HG03520 (cell line): ENCODE measurements at regions not wholly inside any gene's neighbourhood (a gene's known extent, or its start where the extent isn't known, plus 50 kb on each side); places are given as distances from the start of the nearest gene placed in this dataset.
"Not testable (repeated sequence)": the region's sequence is repeated elsewhere in the genome, so short reads cannot be mapped to it uniquely, and the experiment has no call there.

Source experiments
- ATAC-seq: cut with Tn5 transposase; IDR thresholded peaks from one replicate; pipeline ENCODE4 v1.9.1; 2021; ENCODE audit warnings: mild to moderate bottlenecking, moderate library complexity; ENCODE audit not compliant: unreplicated experiment

- no peak for ATAC-seq
Measured at GRCh38 chr2:189231719-189232323, 52.3 kb upstream of the COL5A2 start.

GRCh38 chr2:189232759-189233406 lies 53.3 kb upstream of the COL5A2 start:
- peak; percentile 87 for ATAC-seq

GRCh38 chr2:189233527-189233926 lies 54.0 kb upstream of the COL5A2 start:
- no peak for ATAC-seq

- no peak for ATAC-seq
Measured at GRCh38 chr2:189234991-189235390, 55.4 kb upstream of the COL5A2 start.

DNA sequence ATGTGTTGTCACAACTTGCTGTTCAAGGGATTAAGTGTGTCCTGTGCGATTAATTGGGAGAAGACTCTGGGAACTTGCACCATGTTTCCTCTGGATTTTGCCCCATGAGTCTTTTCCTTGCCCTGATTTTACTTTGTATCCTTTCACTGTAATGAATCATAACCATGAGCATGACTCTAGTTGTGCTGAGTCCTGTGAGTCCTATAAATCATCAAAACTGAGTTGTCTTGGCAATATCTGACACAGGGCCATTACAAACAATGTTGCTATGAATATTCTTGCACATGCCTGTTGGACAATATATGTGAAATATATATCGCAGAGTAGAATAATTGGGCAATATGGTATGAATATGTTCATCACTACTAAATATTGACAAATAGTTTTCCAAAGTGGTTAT lies 56.5 kb upstream of the COL5A2 start:
- ATAC-seq: no peak

- ATAC-seq: no peak
Measured at GRCh38 chr2:189238903-189239302, 59.3 kb upstream of the COL5A2 start.

GRCh38 chr2:189243843-189244242 lies 64.3 kb upstream of the COL5A2 start:
- ATAC-seq: not testable (repeated sequence)

- no peak for ATAC-seq
Measured at GRCh38 chr2:189247276-189247675, 67.7 kb upstream of the COL5A2 start.

DNA sequence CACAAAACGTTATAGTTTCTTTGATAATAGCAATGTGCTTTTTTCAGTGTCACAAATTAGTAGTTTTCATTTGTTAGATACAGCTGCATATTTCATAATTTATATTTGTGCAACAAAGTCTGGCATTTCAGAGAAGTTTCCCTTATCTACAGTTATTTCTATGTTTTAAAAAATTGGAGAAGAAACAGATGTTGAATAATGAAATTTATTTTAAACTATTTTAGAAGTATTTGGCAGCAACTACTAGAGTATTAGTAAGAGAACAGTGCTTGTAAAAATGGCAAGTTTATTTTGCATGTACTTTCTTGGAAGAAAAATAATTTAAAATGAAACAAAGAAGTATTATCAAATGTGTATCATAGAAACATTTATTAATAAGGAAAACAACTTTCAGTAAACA lies 68.6 kb upstream of the COL5A2 start:
- no peak for ATAC-seq

- ATAC-seq: no peak
Measured at GRCh38 chr2:189249171-189249570, 69.6 kb upstream of the COL5A2 start.

GRCh38 chr2:189249901-189250300 lies 70.3 kb upstream of the COL5A2 start:
- ATAC-seq: no peak

- no peak for ATAC-seq
Measured at GRCh38 chr2:189252991-189253675, 73.6 kb upstream of the COL5A2 start.

GRCh38 chr2:189253836-189254235 lies 74.3 kb upstream of the COL5A2 start:
- no peak for ATAC-seq

DNA sequence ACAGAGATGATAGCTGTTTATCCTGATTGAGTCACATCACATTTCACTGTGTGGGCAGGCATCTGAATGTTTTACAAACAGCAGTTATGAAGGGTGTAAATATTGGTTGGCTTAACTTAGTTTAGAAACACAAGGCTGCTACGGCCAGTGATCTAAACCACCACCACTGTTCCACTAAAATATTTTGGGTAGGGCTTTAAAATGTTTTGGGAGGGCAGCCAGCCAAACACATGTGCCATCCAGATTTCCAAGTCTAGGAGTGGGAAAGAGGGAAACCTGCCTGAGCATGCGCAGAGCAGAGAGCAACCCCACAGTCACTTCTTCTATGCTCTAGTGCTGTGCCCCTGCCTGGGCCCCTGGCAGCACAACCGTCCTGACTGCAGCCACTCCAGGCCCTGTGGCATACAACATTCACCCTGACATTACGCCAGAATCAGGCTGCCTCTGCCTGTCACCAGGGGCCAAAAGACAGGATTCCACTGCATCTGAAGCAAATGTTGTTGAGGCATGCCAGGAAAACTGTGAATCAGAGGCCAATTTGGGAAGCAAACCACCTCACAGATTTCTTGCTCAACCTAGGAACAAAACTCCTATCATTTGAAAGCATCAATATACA lies 74.8 kb upstream of the COL5A2 start:
- no peak for ATAC-seq

DNA sequence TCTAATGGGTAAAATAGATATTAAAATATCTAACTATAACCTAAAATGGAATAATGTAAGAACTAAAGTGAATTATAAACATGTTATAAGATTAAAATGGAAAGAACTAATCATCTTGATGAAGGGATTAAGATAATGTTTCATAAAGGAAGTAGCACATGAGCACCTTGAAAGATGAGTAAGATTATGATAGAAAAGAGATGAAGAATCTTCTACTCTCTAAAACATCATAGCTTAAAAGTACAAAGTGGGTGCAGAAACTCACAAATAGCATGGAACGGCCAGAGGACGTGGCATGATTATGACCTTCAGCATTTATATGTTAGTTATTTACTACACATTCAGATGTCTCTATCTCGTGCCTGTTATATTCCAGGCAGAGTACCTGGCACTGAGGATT lies 76.2 kb upstream of the COL5A2 start:
- no peak for ATAC-seq

GRCh38 chr2:189258616-189259365 lies 79.2 kb upstream of the COL5A2 start:
- no peak for ATAC-seq

DNA sequence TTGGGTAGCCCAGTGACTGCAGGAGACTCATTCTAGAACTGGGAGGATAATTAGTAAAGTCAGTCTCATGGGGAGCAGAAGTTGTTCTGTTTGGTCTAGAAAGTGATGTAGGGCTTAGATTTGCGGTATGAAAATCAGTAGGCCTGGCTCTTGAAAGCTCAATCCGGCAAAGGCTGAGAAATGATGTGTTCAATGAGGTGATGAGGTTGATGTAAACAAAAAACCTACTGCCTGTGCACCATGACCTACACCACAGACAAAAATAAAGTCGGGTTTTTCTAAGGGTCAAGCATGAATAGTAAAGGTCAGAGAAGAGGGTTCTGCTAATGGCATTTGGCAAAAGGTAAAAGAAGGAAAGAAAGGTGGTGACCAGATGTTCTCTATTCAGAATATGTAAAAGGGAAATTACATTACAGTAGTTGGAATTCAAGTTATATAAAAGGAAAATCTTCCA lies 80.8 kb upstream of the COL5A2 start:
- no peak for ATAC-seq

- ATAC-seq: no peak
Measured at GRCh38 chr2:189261431-189261841, 81.9 kb upstream of the COL5A2 start.

- no peak for ATAC-seq
Measured at GRCh38 chr2:189261916-189262315, 82.4 kb upstream of the COL5A2 start.

DNA sequence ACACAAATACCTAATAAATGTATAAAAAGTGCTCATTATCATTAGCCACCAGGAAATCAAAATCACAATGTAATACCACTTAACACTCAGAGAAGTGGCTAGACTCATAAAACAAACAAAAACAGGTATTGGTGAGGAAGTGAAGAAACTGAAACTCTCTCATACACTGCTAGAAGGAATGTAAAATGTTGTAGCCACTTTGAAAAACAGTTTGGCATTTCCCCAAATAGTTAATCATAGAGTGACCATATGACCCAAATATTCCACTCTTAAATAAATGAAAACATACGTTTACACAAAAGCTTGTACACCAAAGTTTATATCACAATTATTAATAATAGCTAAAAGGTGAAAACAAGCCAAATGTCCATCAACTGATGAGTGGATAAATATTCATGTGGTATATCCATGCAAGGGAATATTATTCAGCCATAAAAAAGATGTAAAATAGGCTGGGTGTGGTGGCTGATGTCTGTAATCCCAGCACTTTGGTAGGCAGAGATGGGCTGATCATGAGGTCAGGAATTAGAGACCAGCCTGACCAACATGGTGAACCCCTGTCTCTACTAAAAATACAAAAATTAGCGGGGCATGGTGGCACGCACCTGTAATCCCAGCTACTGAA lies 86.2 kb upstream of the COL5A2 start:
- no peak for ATAC-seq

DNA sequence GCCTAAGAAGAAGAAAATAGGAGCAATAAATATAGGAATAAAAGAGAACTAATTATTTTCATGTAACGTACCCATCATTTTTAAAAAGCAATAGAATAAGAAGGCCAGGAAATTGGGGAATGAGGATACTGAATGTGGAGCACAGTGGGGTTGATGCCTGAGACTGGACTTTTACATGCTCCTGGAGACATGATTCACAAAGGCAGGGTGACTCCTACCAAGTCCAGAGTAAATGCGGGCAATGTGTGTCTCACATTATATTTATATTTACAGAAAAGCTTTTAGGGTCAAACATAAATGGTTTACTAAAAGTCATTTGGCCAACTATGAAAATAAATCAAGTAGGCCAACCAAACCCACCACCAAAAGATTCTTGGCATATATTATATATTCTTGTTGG lies 87.9 kb upstream of the COL5A2 start:
- ATAC-seq: no peak
